ENCODE measurements at regions not wholly inside any gene's neighbourhood (a gene's known extent, or its start where the extent isn't known, plus 50 kb on each side); places are given as distances from the start of the nearest gene placed in this dataset.

DNA sequence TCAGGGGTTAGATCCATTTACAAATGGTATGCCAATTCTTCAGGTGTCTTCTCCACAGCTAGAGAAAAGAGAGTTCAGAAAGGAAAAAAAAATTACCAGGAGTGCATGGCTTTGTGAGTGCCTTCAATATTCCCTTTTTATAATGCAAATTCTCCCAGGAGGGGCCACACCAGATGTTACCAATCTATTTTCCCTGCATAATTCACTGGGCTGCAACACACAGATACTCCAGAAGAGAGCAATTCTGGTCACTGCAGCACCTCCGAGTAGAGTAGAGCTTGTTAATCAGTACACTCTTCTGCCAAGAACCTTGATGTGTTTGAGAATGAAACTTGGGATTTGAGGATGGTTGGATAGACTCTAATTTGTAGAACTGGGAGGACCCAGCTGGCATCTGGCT, 80.7 kb upstream of the SPRED1 start:
- peaks cover 0 to 3% (median 0%) of the 10 kb centered on the region in 4 experiments for H3K27me3 ChIP-seq (replicated peaks in 1 of 4; ENCODE audit: control extremely low read depth in 1 of 4, control insufficient read depth in 3 of 4, insufficient read depth in 4 of 4, low read length in 3 of 4)
- no peak overlapping the region for H3K27ac ChIP-seq (ENCODE audit: low read length in 2 of 2)
- WGBS (ENCODE audit: insufficient coverage), result 100% methylated on average over 1 of the region's 1 CpG
- H2AFZ ChIP-seq (ENCODE audit: insufficient read depth, low read depth, low read length, poor library complexity, severe bottlenecking), result no peak overlapping the region
- intact Hi-C loops (cut with micrococcal nuclease), result no loop called here
- no peaks in the 10 kb centered on the region for H3K4me1 ChIP-seq (ENCODE audit: control insufficient read depth in 2 of 2, insufficient read depth in 2 of 2, low read length in 2 of 2)
- no peak overlapping the region for H3K27ac Mint-ChIP-seq
- H3K4me3 Mint-ChIP-seq, result no peak overlapping the region
- DNase-seq (no peak), ATAC-seq (ENCODE audit: low read depth) (no peak)
- H4K20me1 ChIP-seq (ENCODE audit: control insufficient read depth, insufficient read depth, low read length, poor library complexity, severe bottlenecking), result no peaks in the 10 kb centered on the region
- no peaks in the 10 kb centered on the region for H3K79me2 ChIP-seq (ENCODE audit: control insufficient read depth, insufficient read depth, low read length)
- ChIA-PET POLR2A (no interaction called here), CTCF (no interaction called here)
- H3K4me2 ChIP-seq (replicated peaks; ENCODE audit: low read depth, low read length, poor library complexity, severe bottlenecking), result no peak overlapping the region
- H3K9ac ChIP-seq (ENCODE audit: low read length), result no peak overlapping the region
- H3K9me3 Mint-ChIP-seq (ENCODE audit: insufficient read depth), result no peaks in the 10 kb centered on the region
- no peaks in the 10 kb centered on the region for H3K36me3 ChIP-seq (replicated peaks in 1 of 2; ENCODE audit: control extremely low read depth in 1 of 2, control insufficient read depth in 1 of 2, extremely low read depth in 1 of 2, insufficient read depth in 2 of 2, low read length in 1 of 2)
- H3K9me3 ChIP-seq (ENCODE audit: control extremely low read depth in 1 of 3, control insufficient read depth in 2 of 3, insufficient read depth in 1 of 3, low read length in 2 of 3), result no peaks in the 10 kb centered on the region
- H3K27me3 Mint-ChIP-seq, result peaks cover 45% of the 10 kb centered on the region
- H3K4me1 Mint-ChIP-seq, result no peaks in the 10 kb centered on the region
- TF ChIP-seq EZH2 (IDR thresholded peaks at IDR 0.05; ENCODE audit: borderline replicate concordance, insufficient read depth, low read depth, low read length, poor library complexity, severe bottlenecking), result no peak
- TF ChIP-seq CTCF (IDR thresholded peaks at IDR 0.05), result no peak
- no peak overlapping the region for H3K4me3 ChIP-seq (ENCODE audit: control extremely low read depth in 1 of 5, extremely low read depth in 1 of 5, insufficient read depth in 1 of 5, low read depth in 2 of 5, low read length in 4 of 5)

DNA sequence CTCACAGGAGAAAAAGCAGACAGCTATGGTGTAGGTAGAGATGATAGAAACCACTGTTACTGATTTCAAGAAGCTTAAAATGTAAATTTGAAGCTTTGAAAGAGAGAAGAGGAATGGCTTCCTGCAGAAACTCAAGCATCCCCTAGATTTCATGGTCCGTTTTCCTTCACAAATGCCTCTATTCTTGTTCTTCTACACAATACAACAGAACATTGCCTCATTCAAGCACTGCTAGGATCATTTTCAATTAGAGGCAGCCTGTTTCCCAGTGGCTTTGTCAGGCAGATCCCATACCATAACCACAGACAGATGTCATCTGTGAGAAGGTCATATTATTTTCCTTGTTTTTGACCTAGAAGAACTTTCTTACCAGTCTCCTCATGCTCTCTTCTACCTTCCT, 77.9 kb upstream of the SPRED1 start:
- no peaks in the 10 kb centered on the region for H3K9me3 ChIP-seq (ENCODE audit: control extremely low read depth in 1 of 3, control insufficient read depth in 2 of 3, insufficient read depth in 1 of 3, low read length in 2 of 3)
- intact Hi-C loops (cut with micrococcal nuclease), result no loop called here
- H3K4me3 ChIP-seq (ENCODE audit: control extremely low read depth in 1 of 5, extremely low read depth in 1 of 5, insufficient read depth in 1 of 5, low read depth in 2 of 5, low read length in 4 of 5), result no peak overlapping the region
- peaks cover 0 to 8% (median 0%) of the 10 kb centered on the region in 4 experiments for H3K27me3 ChIP-seq (replicated peaks in 1 of 4; ENCODE audit: control extremely low read depth in 1 of 4, control insufficient read depth in 3 of 4, insufficient read depth in 4 of 4, low read length in 3 of 4)
- Mint-ChIP-seq H3K4me3 (no peak overlapping the region), H3K4me1 (no peaks in the 10 kb centered on the region), H3K27ac (no peak overlapping the region), H3K27me3 (peaks cover 43% of the 10 kb centered on the region), H3K9me3 (ENCODE audit: insufficient read depth) (no peaks in the 10 kb centered on the region)
- no CpG with 5 or more reads among the region's 1 CpG for WGBS (ENCODE audit: insufficient coverage)
- ATAC-seq (ENCODE audit: low read depth) (no peak), DNase-seq (no peak)
- H3K27ac ChIP-seq (ENCODE audit: low read length in 2 of 2), result no peak overlapping the region
- H4K20me1 ChIP-seq (ENCODE audit: control insufficient read depth, insufficient read depth, low read length, poor library complexity, severe bottlenecking), result no peaks in the 10 kb centered on the region
- H3K36me3 ChIP-seq (replicated peaks in 1 of 2; ENCODE audit: control extremely low read depth in 1 of 2, control insufficient read depth in 1 of 2, extremely low read depth in 1 of 2, insufficient read depth in 2 of 2, low read length in 1 of 2), result no peaks in the 10 kb centered on the region
- ChIA-PET POLR2A (no interaction called here), CTCF (no interaction called here)
- no peak overlapping the region for H3K4me2 ChIP-seq (replicated peaks; ENCODE audit: low read depth, low read length, poor library complexity, severe bottlenecking)
- H3K79me2 ChIP-seq (ENCODE audit: control insufficient read depth, insufficient read depth, low read length), result no peaks in the 10 kb centered on the region
- TF ChIP-seq EZH2 (IDR thresholded peaks at IDR 0.05; ENCODE audit: borderline replicate concordance, insufficient read depth, low read depth, low read length, poor library complexity, severe bottlenecking) (no peak), CTCF (IDR thresholded peaks at IDR 0.05) (no peak)
- H3K9ac ChIP-seq (ENCODE audit: low read length), result no peak overlapping the region
- no peaks in the 10 kb centered on the region for H3K4me1 ChIP-seq (ENCODE audit: control insufficient read depth in 2 of 2, insufficient read depth in 2 of 2, low read length in 2 of 2)
- no peak overlapping the region for H2AFZ ChIP-seq (ENCODE audit: insufficient read depth, low read depth, low read length, poor library complexity, severe bottlenecking)
